NCI-H226 (cell line): ENCODE measurements at regions not wholly inside any gene's neighbourhood (a gene's known extent, or its start where the extent isn't known, plus 50 kb on each side); places are given as distances from the start of the nearest gene placed in this dataset.

ENCODE experiments used
- DNase-seq: peaks from one replicate; pipeline ENCODE4 v3.0.0-alpha.2; 2015

- no peak for DNase-seq
Observed at GRCh38 chr6:104305206-104305605, 554.5 kb downstream of the HACE1 start.

GRCh38 chr6:104301951-104302350 is 557.8 kb downstream of the HACE1 start:
- no peak for DNase-seq

- peak; percentile 7 for DNase-seq
Observed at GRCh38 chr6:104286641-104287040, 573.1 kb downstream of the HACE1 start.

GRCh38 chr6:104284872-104285271 is 574.8 kb downstream of the HACE1 start:
- no peak for DNase-seq

GRCh38 chr6:104282581-104282980 is 577.1 kb downstream of the HACE1 start:
- no peak for DNase-seq

- no peak for DNase-seq
Observed at GRCh38 chr6:104281370-104281769, 578.3 kb downstream of the HACE1 start.

- DNase-seq = no peak
Observed at GRCh38 chr6:104268389-104268788, 591.3 kb downstream of the HACE1 start.

GRCh38 chr6:104266922-104267321 is 592.8 kb downstream of the HACE1 start:
- DNase-seq = no peak

- no peak for DNase-seq
Observed at GRCh38 chr6:104256646-104257045, 603.1 kb downstream of the HACE1 start.

GRCh38 chr6:104253236-104253635 is 606.5 kb downstream of the HACE1 start:
- no peak for DNase-seq

- peak; percentile 43 for DNase-seq
Observed at GRCh38 chr6:104252276-104252675, 607.4 kb downstream of the HACE1 start.

GRCh38 chr6:104251651-104252050 is 608.1 kb downstream of the HACE1 start:
- no peak for DNase-seq

- DNase-seq = no peak
Observed at GRCh38 chr6:104240865-104241264, 618.9 kb downstream of the HACE1 start.

- no peak for DNase-seq
Observed at GRCh38 chr6:104239971-104240370, 619.7 kb downstream of the HACE1 start.

GRCh38 chr6:104229057-104229456 is 630.7 kb downstream of the HACE1 start:
- DNase-seq = no peak

- no peak for DNase-seq
Observed at GRCh38 chr6:104227508-104227907, 632.2 kb downstream of the HACE1 start.

- DNase-seq = no peak
Observed at GRCh38 chr6:104226790-104227446, 632.8 kb downstream of the HACE1 start.

- peak; percentile 42 for DNase-seq
Observed at GRCh38 chr6:104218116-104218515, 641.6 kb downstream of the HACE1 start.

- no peak for DNase-seq
Observed at GRCh38 chr6:104214901-104215300, 644.8 kb downstream of the HACE1 start.

GRCh38 chr6:104212977-104213668 is 646.6 kb downstream of the HACE1 start:
- DNase-seq = no peak

GRCh38 chr6:104207635-104208034 is 652.1 kb downstream of the HACE1 start:
- DNase-seq = no peak

GRCh38 chr6:104201557-104201956 is 658.2 kb downstream of the HACE1 start:
- DNase-seq = no peak

GRCh38 chr6:104187616-104188015 is 672.1 kb downstream of the HACE1 start:
- no peak for DNase-seq

- peak; percentile 18 for DNase-seq
Observed at GRCh38 chr6:104186831-104187230, 672.9 kb downstream of the HACE1 start.
